Spleen (tissue), 7 donors: ENCODE measurements at regions not wholly inside any gene's neighbourhood (a gene's known extent, or its start where the extent isn't known, plus 50 kb on each side); places are given as distances from the start of the nearest gene placed in this dataset.

Source experiments
- CTCF ChIP-seq, 11 experiments: fragments of 200-600 bp in 7 of 11; fragments of 450-650 bp in 4 of 11; sonication (generic) in 4 of 11; IDR thresholded peaks in 8 of 11; conservative IDR thresholded peaks in 3 of 11; 1 replicate in 7 of 11; 2 replicates in 4 of 11; pipeline versions ENCODE4 v1.4.0 to v1.8.0; 2016 to 2021; ENCODE audit warnings: antibody characterized with exemption in 11 of 11, inconsistent platforms in 4 of 11, mild to moderate bottlenecking in 1 of 11
- POLR2A ChIP-seq, 3 donors: fragments of 450-650 bp; IDR thresholded peaks; one replicate each; pipeline ENCODE4 v1.5.1; 2017; ENCODE audit warnings: antibody characterized with exemption in 3 of 3, mild to moderate bottlenecking in 1 of 3
- POLR2AphosphoS5 ChIP-seq, 3 donors: sonication (generic); formaldehyde crosslinking; IDR thresholded peaks; one replicate each; pipeline ENCODE4 v1.5.1; 2017; ENCODE audit warnings: antibody characterized with exemption in 3 of 3
- donor health status: DM: no; HTN: no; CAD: no; lungs with moderate emphysema.
- donor health status: DM: no; HTN: no; CAD: no.
- donor health status: DM: no; HTN: no; CAD: no.

- TF ChIP-seq CTCF (IDR thresholded peaks at IDR 0.05 in 8 of 11, conservative IDR thresholded peaks at IDR 0.05 in 3 of 11) = no peak
- TF ChIP-seq POLR2A (IDR thresholded peaks at IDR 0.05) = no peak
- no peak for TF ChIP-seq POLR2AphosphoS5 (IDR thresholded peaks at IDR 0.05)
These were observed 303.3 kb downstream of the IRF8 start for GRCh38 chr16:86202267-86202666.
